ENCODE measurements at regions not wholly inside any gene's neighbourhood (a gene's known extent, or its start where the extent isn't known, plus 50 kb on each side); places are given as distances from the start of the nearest gene placed in this dataset.
A peak's percentile ranks its signal among the peaks of the same experiment; 100 is the strongest.

- DNase-seq (ENCODE audit: low read depth) (peak; percentile 9), FAIRE-seq (no peak)
- Mint-ChIP-seq H3K9me3 (ENCODE audit: unreplicated experiment) (no peaks in the 10 kb centered on the region), H3K27ac (ENCODE audit: unreplicated experiment) (peak overlapping the region; percentile 67), H3K4me1 (ENCODE audit: low read depth, unreplicated experiment) (peaks cover 17% of the 10 kb centered on the region), H3K27me3 (ENCODE audit: low read depth, unreplicated experiment) (no peaks in the 10 kb centered on the region), H3K36me3 (ENCODE audit: low read depth, unreplicated experiment) (no peaks in the 10 kb centered on the region), H3K4me3 (ENCODE audit: unreplicated experiment) (no peak overlapping the region)
- Histone ChIP-seq H3K36me3 (ENCODE audit: insufficient read depth, low read length) (no peaks in the 10 kb centered on the region), H3K4me3 (ENCODE audit: insufficient read depth, low read depth, low read length) (no peak overlapping the region), H3K4me1 (ENCODE audit: insufficient read depth, low read length) (no peaks in the 10 kb centered on the region), H3K9ac (ENCODE audit: low read length) (no peak overlapping the region), H3K4me2 (ENCODE audit: low read length) (peak overlapping the region; percentile 26), H3K79me2 (ENCODE audit: insufficient read depth, low read length) (no peaks in the 10 kb centered on the region), H3K9me3 (ENCODE audit: insufficient read depth, low read depth, low read length) (no peaks in the 10 kb centered on the region), H4K20me1 (ENCODE audit: insufficient read depth, low read length) (no peaks in the 10 kb centered on the region), H3K27me3 (ENCODE audit: insufficient read depth, low read length) (no peaks in the 10 kb centered on the region), H2AFZ (ENCODE audit: low read depth, low read length) (no peak overlapping the region), H3K27ac (ENCODE audit: low read depth, low read length) (no peak overlapping the region)
- TF ChIP-seq EZH2 (IDR thresholded peaks at IDR 0.05; ENCODE audit: insufficient read depth, low read length), result no peak
- no peak for TF ChIP-seq CTCF (IDR thresholded peaks at IDR 0.05; ENCODE audit: insufficient read depth, low read depth, low read length)
Observed at GRCh38 chr6:54002116-54002515, 109.1 kb upstream of the MLIP start.

GRCh38 chr6:54003316-54003715 lies 107.9 kb upstream of the MLIP start:
- Histone ChIP-seq H3K9ac (ENCODE audit: low read length) (no peak overlapping the region), H4K20me1 (ENCODE audit: insufficient read depth, low read length) (no peaks in the 10 kb centered on the region), H3K27me3 (ENCODE audit: insufficient read depth, low read length) (no peaks in the 10 kb centered on the region), H3K27ac (ENCODE audit: low read depth, low read length) (no peak overlapping the region), H3K4me3 (ENCODE audit: insufficient read depth, low read depth, low read length) (no peak overlapping the region), H3K36me3 (ENCODE audit: insufficient read depth, low read length) (no peaks in the 10 kb centered on the region), H3K79me2 (ENCODE audit: insufficient read depth, low read length) (no peaks in the 10 kb centered on the region), H3K4me1 (ENCODE audit: insufficient read depth, low read length) (no peaks in the 10 kb centered on the region), H2AFZ (ENCODE audit: low read depth, low read length) (no peak overlapping the region), H3K4me2 (ENCODE audit: low read length) (no peak overlapping the region), H3K9me3 (ENCODE audit: insufficient read depth, low read depth, low read length) (no peaks in the 10 kb centered on the region)
- Mint-ChIP-seq H3K36me3 (ENCODE audit: low read depth, unreplicated experiment) (no peaks in the 10 kb centered on the region), H3K27me3 (ENCODE audit: low read depth, unreplicated experiment) (no peaks in the 10 kb centered on the region), H3K27ac (ENCODE audit: unreplicated experiment) (no peak overlapping the region), H3K9me3 (ENCODE audit: unreplicated experiment) (no peaks in the 10 kb centered on the region), H3K4me1 (ENCODE audit: low read depth, unreplicated experiment) (peaks cover 17% of the 10 kb centered on the region), H3K4me3 (ENCODE audit: unreplicated experiment) (no peak overlapping the region)
- no peak for FAIRE-seq
- TF ChIP-seq EZH2 (IDR thresholded peaks at IDR 0.05; ENCODE audit: insufficient read depth, low read length) (no peak), CTCF (IDR thresholded peaks at IDR 0.05; ENCODE audit: insufficient read depth, low read depth, low read length) (no peak)
- no peak for DNase-seq (ENCODE audit: low read depth)

GRCh38 chr6:54008589-54008988 lies 102.7 kb upstream of the MLIP start:
- no peaks in the 10 kb centered on the region for H3K27me3 ChIP-seq (ENCODE audit: insufficient read depth, low read length)
- no peak for DNase-seq (ENCODE audit: low read depth)
- no peak for FAIRE-seq
- Mint-ChIP-seq H3K27me3 (ENCODE audit: low read depth, unreplicated experiment) (no peaks in the 10 kb centered on the region), H3K27ac (ENCODE audit: unreplicated experiment) (no peak overlapping the region), H3K4me3 (ENCODE audit: unreplicated experiment) (no peak overlapping the region), H3K4me1 (ENCODE audit: low read depth, unreplicated experiment) (no peaks in the 10 kb centered on the region), H3K36me3 (ENCODE audit: low read depth, unreplicated experiment) (no peaks in the 10 kb centered on the region), H3K9me3 (ENCODE audit: unreplicated experiment) (no peaks in the 10 kb centered on the region)
- no peaks in the 10 kb centered on the region for H3K4me1 ChIP-seq (ENCODE audit: insufficient read depth, low read length)
- H3K27ac ChIP-seq (ENCODE audit: low read depth, low read length), result no peak overlapping the region
- H3K4me2 ChIP-seq (ENCODE audit: low read length), result no peak overlapping the region
- H3K4me3 ChIP-seq (ENCODE audit: insufficient read depth, low read depth, low read length), result no peak overlapping the region
- H2AFZ ChIP-seq (ENCODE audit: low read depth, low read length), result no peak overlapping the region
- no peaks in the 10 kb centered on the region for H3K36me3 ChIP-seq (ENCODE audit: insufficient read depth, low read length)
- H3K9me3 ChIP-seq (ENCODE audit: insufficient read depth, low read depth, low read length), result no peaks in the 10 kb centered on the region
- TF ChIP-seq CTCF (IDR thresholded peaks at IDR 0.05; ENCODE audit: insufficient read depth, low read depth, low read length) (no peak), EZH2 (IDR thresholded peaks at IDR 0.05; ENCODE audit: insufficient read depth, low read length) (no peak)
- no peak overlapping the region for H3K9ac ChIP-seq (ENCODE audit: low read length)
- H3K79me2 ChIP-seq (ENCODE audit: insufficient read depth, low read length), result no peaks in the 10 kb centered on the region
- H4K20me1 ChIP-seq (ENCODE audit: insufficient read depth, low read length), result no peaks in the 10 kb centered on the region

Measured in astrocyte (in vitro differentiated cells and primary cell).